SK-N-SH (cell line): ENCODE measurements at regions not wholly inside any gene's neighbourhood (a gene's known extent, or its start where the extent isn't known, plus 50 kb on each side); places are given as distances from the start of the nearest gene placed in this dataset.

ENCODE experiments used
- CTCF ChIA-PET: fragments of 300-600, 350-600 bp; formaldehyde crosslinking; extraction: SDS; loops from one replicate; lab custom pipeline; 2021; lab: Yijun Ruan, JAX
- POLR2A ChIA-PET: fragments of 350-600 bp; sonication (Branson Sonifier 250); formaldehyde crosslinking; extraction: SDS; loops from one replicate; lab custom pipeline; 2020; ENCODE audit warnings: antibody characterized with exemption, inconsistent platforms; lab: Yijun Ruan, JAX
- DNase-seq: peaks from one replicate; pipeline ENCODE4 v3.0.0; 2012
- H2AFZ ChIP-seq: fragments of 200-600 bp; sonication (generic); 2 replicates; pipeline ENCODE4 v1.8.1; 2016; ENCODE audit warnings: antibody characterized with exemption, mild to moderate bottlenecking, low read depth
- H3F3A ChIP-seq: fragments of 200-600 bp; sonication (generic); replicated peaks from 2 replicates; pipeline ENCODE3; 2016; ENCODE audit warnings: antibody characterized with exemption, mild to moderate bottlenecking; ENCODE audit not compliant: insufficient read depth
- H3K27ac ChIP-seq, 2 experiments: fragments of 200-500 bp in 1 of 2; fragments of 200-600 bp in 1 of 2; sonication (Bioruptor generic) in 1 of 2; sonication (generic), shearing (Covaris generic) in 1 of 2; 2 replicates each; pipeline versions ENCODE4 v1.5.1 to v1.6.1; 2014 to 2016; ENCODE audit warnings: low read depth in 2 of 2, inconsistent platforms in 1 of 2, low read length in 1 of 2, mild to moderate bottlenecking in 1 of 2, mixed read lengths in 1 of 2
- H3K27me3 ChIP-seq: fragments of 200-600 bp; sonication (generic), shearing (Covaris generic); 2 replicates; pipeline ENCODE4 v1.6.1; 2016; ENCODE audit warnings: mixed run types; ENCODE audit not compliant: insufficient read depth
- H3K36me3 ChIP-seq, 2 experiments: fragments of 200-500 bp in 1 of 2; fragments of 200-600 bp in 1 of 2; sonication (Bioruptor generic) in 1 of 2; sonication (generic) in 1 of 2; replicated peaks in 1 of 2; 2 replicates each; pipeline versions ENCODE3 to v1.5.1; 2014 to 2016; ENCODE audit warnings: low read length in 1 of 2, mild to moderate bottlenecking in 1 of 2; ENCODE audit not compliant: insufficient read depth in 2 of 2, control insufficient read depth in 1 of 2
- H3K4me1 ChIP-seq, 2 experiments: fragments of 200-500 bp in 1 of 2; fragments of 200-600 bp in 1 of 2; sonication (Bioruptor generic) in 1 of 2; sonication (generic), shearing (Covaris generic) in 1 of 2; 2 replicates each; pipeline versions ENCODE4 v1.5.1 to v1.6.1; 2014 to 2016; ENCODE audit warnings: low read depth in 1 of 2, low read length in 1 of 2, mixed run types in 1 of 2; ENCODE audit not compliant: insufficient read depth in 2 of 2, control insufficient read depth in 1 of 2
- H3K4me2 ChIP-seq: fragments of 200-600 bp; sonication (generic), shearing (Covaris generic); 2 replicates; pipeline ENCODE4 v1.6.1; 2017; ENCODE audit warnings: mixed run types
- H3K4me3 ChIP-seq, 2 experiments: fragments of 200-500 bp in 1 of 2; fragments of 200-600 bp in 1 of 2; sonication (Bioruptor generic) in 1 of 2; sonication (generic), shearing (Covaris generic) in 1 of 2; 2 replicates each; pipeline versions ENCODE4 v1.5.1 to v1.8.1; 2014 to 2016; ENCODE audit warnings: low read depth in 2 of 2, inconsistent platforms in 1 of 2, low read length in 1 of 2, mild to moderate bottlenecking in 1 of 2, mixed read lengths in 1 of 2, moderate library complexity in 1 of 2
- H3K79me2 ChIP-seq: fragments of 200-600 bp; sonication (generic); 2 replicates; pipeline ENCODE4 v1.8.1; 2017; ENCODE audit warnings: mild to moderate bottlenecking; ENCODE audit not compliant: insufficient read depth
- H3K9ac ChIP-seq: fragments of 200-600 bp; sonication (generic); 2 replicates; pipeline ENCODE4 v1.6.1; 2017; ENCODE audit warnings: mixed run types
- H3K9me2 ChIP-seq: fragments of 200-600 bp; sonication (generic); 2 replicates; pipeline ENCODE4 v1.6.1; 2017; ENCODE audit warnings: mixed run types
- H3K9me3 ChIP-seq: fragments of 200-600 bp; sonication (generic); 2 replicates; pipeline ENCODE4 v1.6.1; 2017; ENCODE audit warnings: mixed run types, mild to moderate bottlenecking, moderate library complexity
- H4K20me1 ChIP-seq: fragments of 200-600 bp; sonication (generic); 2 replicates; pipeline ENCODE4 v1.6.1; 2017; ENCODE audit warnings: mild to moderate bottlenecking, mixed run types; ENCODE audit not compliant: insufficient read depth
- CHD2 ChIP-seq: fragments of 150-350 bp; IDR thresholded peaks from 2 replicates; pipeline ENCODE4 v1.6.1; 2018; ENCODE audit warnings: low read length; ENCODE audit not compliant: partially characterized antibody
- ELF1 ChIP-seq: IDR thresholded peaks from 2 replicates; pipeline ENCODE4 v1.4.0; 2012
- EP300 ChIP-seq, 2 experiments: IDR thresholded peaks; 2 replicates each; pipeline versions ENCODE4 v1.4.0 to v1.6.1; 2012; ENCODE audit warnings: borderline replicate concordance in 1 of 2, low read depth in 1 of 2, low read length in 1 of 2
- EZH2phosphoT487 ChIP-seq: fragments of 200-600 bp; sonication (generic); IDR thresholded peaks from 2 replicates; pipeline ENCODE4 v1.6.1; 2017; ENCODE audit warnings: low read depth, mixed run types, mild to moderate bottlenecking, antibody characterized with exemption, moderate library complexity, borderline replicate concordance
- FOXJ3 ChIP-seq: sonication (generic); formaldehyde crosslinking; IDR thresholded peaks from 2 replicates; pipeline ENCODE4 v1.5.1; 2020; ENCODE audit warnings: mild to moderate bottlenecking, missing genetic modification reagents
- JUND ChIP-seq: IDR thresholded peaks from 2 replicates; pipeline ENCODE4 v1.4.0; 2012
- POLR2AphosphoS5 ChIP-seq: IDR thresholded peaks from 2 replicates; pipeline ENCODE4 v1.6.1; 2012; ENCODE audit warnings: low read depth, low read length
- RXRA ChIP-seq: IDR thresholded peaks from 2 replicates; pipeline ENCODE4 v1.4.0; 2012; ENCODE audit warnings: low read depth, mild to moderate bottlenecking, borderline replicate concordance
- SIN3A ChIP-seq: IDR thresholded peaks from 2 replicates; pipeline ENCODE4 v1.6.1; 2012; ENCODE audit warnings: low read depth, mild to moderate bottlenecking, low read length, moderate library complexity, borderline replicate concordance
- SMC3 ChIP-seq: IDR thresholded peaks from 2 replicates; pipeline ENCODE4 v1.6.1; 2012; ENCODE audit warnings: low read depth, low read length, improper control_type of control experiment
- TEAD4 ChIP-seq: IDR thresholded peaks from 2 replicates; pipeline ENCODE4 v1.4.0; 2012; ENCODE audit warnings: mild to moderate bottlenecking, borderline replicate concordance; ENCODE audit not compliant: insufficient read depth
- WGBS: methylation state at CpG from one replicate; pipeline ENCODE4 v1.1.6; 2017; ENCODE audit warnings: low lambda C conversion rate; 5-methylcytosine and 5-hydroxymethylcytosine counted together
- TF ChIP-seq, protein P1 (sequence below): IDR thresholded peaks from 2 replicates; pipeline ENCODE4; 2012
- TF ChIP-seq, protein P2 (sequence below): fragments of 150-350 bp; IDR thresholded peaks from 2 replicates; pipeline ENCODE4 v1.6.1; 2017; ENCODE audit warnings: antibody characterized with exemption, low read length, low read depth, borderline replicate concordance
- TF ChIP-seq, protein P3 (sequence below): IDR thresholded peaks from 2 replicates; pipeline ENCODE4 v1.4.0; 2012; ENCODE audit warnings: low read depth, borderline replicate concordance
- TF ChIP-seq, protein P4 (sequence below): fragments of 200-600 bp; sonication (generic); IDR thresholded peaks from 2 replicates; pipeline ENCODE4 v1.6.1; 2017; ENCODE audit warnings: antibody characterized with exemption, mild to moderate bottlenecking, moderate library complexity
- TF ChIP-seq, protein P5 (sequence below): IDR thresholded peaks from 2 replicates; pipeline ENCODE4 v1.6.1; 2012; ENCODE audit warnings: mild to moderate bottlenecking, low read depth, low read length, moderate library complexity

DNA sequence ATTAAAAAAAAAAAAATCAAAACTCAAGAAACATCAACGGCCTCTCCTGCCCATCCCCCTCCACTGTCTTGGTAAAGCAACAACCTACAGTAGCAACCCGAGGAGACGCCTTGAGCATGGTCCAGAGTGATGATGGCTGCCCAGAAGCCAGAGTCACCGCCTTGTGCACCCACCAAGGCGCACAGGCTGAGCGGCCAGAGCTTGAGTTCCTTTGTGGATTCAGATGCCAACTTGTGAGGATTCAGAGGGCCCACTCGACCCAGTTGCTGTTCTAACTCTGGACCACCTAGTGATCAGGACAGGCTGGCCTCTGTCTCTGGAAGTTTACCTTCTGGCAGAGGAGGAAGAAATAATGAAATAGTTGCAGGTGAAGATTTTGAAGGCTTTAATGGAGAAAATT is 105.0 kb downstream of the PDCL3 start:
- WGBS, result 44% methylated on average over 4 of the region's 7 CpGs
- Histone ChIP-seq H3K4me2 (no peak overlapping the region), H3K79me2 (no peaks in the 10 kb centered on the region), H3K27me3 (no peaks in the 10 kb centered on the region; the same call in 1 of the 2 replicates), H3F3A (no peaks in the 10 kb centered on the region), H3K4me3 (no peak overlapping the region), H3K36me3 (no peaks in the 10 kb centered on the region), H4K20me1 (no peaks in the 10 kb centered on the region), H3K9me2 (no peaks in the 10 kb centered on the region), H3K9ac (no peak overlapping the region), H3K27ac (no peak overlapping the region), H2AFZ (no peak overlapping the region), H3K4me1 (no peaks in the 10 kb centered on the region), H3K9me3 (no peaks in the 10 kb centered on the region)
- TF ChIP-seq, protein P1, sequence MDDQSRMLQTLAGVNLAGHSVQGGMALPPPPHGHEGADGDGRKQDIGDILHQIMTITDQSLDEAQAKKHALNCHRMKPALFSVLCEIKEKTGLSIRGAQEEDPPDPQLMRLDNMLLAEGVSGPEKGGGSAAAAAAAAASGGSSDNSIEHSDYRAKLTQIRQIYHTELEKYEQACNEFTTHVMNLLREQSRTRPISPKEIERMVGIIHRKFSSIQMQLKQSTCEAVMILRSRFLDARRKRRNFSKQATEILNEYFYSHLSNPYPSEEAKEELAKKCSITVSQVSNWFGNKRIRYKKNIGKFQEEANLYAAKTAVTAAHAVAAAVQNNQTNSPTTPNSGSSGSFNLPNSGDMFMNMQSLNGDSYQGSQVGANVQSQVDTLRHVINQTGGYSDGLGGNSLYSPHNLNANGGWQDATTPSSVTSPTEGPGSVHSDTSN, result no peak
- TF ChIP-seq EP300 (IDR thresholded peaks at IDR 0.05; ENCODE audit: borderline replicate concordance in 1 of 2, low read depth in 1 of 2, low read length in 1 of 2), result no peak
- TF ChIP-seq SMC3, result no peak
- TF ChIP-seq FOXJ3 (CRISPR knock-in tag), result no peak
- TF ChIP-seq, protein P2, sequence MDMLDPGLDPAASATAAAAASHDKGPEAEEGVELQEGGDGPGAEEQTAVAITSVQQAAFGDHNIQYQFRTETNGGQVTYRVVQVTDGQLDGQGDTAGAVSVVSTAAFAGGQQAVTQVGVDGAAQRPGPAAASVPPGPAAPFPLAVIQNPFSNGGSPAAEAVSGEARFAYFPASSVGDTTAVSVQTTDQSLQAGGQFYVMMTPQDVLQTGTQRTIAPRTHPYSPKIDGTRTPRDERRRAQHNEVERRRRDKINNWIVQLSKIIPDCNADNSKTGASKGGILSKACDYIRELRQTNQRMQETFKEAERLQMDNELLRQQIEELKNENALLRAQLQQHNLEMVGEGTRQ, result no peak
- CTCF ChIA-PET, result interaction anchor here (0.7 kb wide), 1 partner anchor 424 kb away, joined by 3 read pairs; no protein-coding TSS in a partner anchor
- POLR2A ChIA-PET, result no interaction called here
- DNase-seq, result no peak

DNA sequence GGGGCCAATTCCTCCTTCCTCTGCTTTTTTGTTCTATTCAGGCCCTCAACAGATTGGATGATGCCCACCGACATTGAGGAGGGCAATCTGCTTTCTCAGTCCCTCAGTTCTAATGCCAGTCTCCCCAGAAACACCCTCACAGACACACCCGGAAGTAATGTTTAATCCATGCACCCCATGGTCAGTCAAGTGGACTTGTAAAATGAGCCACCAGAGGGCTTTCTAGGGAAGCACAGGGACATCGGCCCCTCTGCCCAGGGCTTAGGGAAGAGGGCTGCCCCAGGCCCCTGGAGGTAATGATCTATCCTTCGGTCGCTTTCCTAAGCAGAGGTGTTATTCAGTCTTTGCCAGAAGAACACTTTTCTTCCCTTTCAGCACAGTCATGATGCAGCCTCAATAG is 107.4 kb downstream of the PDCL3 start:
- no peaks in the 10 kb centered on the region for H3K4me1 ChIP-seq
- no peaks in the 10 kb centered on the region for H3K9me2 ChIP-seq
- no peak overlapping the region for H3K9ac ChIP-seq
- no peak overlapping the region for H3K4me2 ChIP-seq
- H3K79me2 ChIP-seq, result no peaks in the 10 kb centered on the region
- no peak overlapping the region for H3K4me3 ChIP-seq
- no peaks in the 10 kb centered on the region; the same call in 1 of the 2 replicates for H3K27me3 ChIP-seq
- TF ChIP-seq ELF1, result no peak
- TF ChIP-seq EZH2phosphoT487, result no peak
- no peak for TF ChIP-seq SIN3A
- no peak for TF ChIP-seq POLR2AphosphoS5
- TF ChIP-seq, protein P2, result no peak
- no peak for TF ChIP-seq TEAD4
- no peak for TF ChIP-seq JUND
- TF ChIP-seq, protein P3, sequence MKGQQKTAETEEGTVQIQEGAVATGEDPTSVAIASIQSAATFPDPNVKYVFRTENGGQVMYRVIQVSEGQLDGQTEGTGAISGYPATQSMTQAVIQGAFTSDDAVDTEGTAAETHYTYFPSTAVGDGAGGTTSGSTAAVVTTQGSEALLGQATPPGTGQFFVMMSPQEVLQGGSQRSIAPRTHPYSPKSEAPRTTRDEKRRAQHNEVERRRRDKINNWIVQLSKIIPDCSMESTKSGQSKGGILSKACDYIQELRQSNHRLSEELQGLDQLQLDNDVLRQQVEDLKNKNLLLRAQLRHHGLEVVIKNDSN, result no peak
- no peak for TF ChIP-seq RXRA
- TF ChIP-seq, protein P4, sequence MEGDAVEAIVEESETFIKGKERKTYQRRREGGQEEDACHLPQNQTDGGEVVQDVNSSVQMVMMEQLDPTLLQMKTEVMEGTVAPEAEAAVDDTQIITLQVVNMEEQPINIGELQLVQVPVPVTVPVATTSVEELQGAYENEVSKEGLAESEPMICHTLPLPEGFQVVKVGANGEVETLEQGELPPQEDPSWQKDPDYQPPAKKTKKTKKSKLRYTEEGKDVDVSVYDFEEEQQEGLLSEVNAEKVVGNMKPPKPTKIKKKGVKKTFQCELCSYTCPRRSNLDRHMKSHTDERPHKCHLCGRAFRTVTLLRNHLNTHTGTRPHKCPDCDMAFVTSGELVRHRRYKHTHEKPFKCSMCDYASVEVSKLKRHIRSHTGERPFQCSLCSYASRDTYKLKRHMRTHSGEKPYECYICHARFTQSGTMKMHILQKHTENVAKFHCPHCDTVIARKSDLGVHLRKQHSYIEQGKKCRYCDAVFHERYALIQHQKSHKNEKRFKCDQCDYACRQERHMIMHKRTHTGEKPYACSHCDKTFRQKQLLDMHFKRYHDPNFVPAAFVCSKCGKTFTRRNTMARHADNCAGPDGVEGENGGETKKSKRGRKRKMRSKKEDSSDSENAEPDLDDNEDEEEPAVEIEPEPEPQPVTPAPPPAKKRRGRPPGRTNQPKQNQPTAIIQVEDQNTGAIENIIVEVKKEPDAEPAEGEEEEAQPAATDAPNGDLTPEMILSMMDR, result no peak
- no peak for TF ChIP-seq EP300 (IDR thresholded peaks at IDR 0.05; ENCODE audit: borderline replicate concordance in 1 of 2, low read depth in 1 of 2, low read length in 1 of 2)
- no peak for TF ChIP-seq CHD2
- TF ChIP-seq, protein P5, sequence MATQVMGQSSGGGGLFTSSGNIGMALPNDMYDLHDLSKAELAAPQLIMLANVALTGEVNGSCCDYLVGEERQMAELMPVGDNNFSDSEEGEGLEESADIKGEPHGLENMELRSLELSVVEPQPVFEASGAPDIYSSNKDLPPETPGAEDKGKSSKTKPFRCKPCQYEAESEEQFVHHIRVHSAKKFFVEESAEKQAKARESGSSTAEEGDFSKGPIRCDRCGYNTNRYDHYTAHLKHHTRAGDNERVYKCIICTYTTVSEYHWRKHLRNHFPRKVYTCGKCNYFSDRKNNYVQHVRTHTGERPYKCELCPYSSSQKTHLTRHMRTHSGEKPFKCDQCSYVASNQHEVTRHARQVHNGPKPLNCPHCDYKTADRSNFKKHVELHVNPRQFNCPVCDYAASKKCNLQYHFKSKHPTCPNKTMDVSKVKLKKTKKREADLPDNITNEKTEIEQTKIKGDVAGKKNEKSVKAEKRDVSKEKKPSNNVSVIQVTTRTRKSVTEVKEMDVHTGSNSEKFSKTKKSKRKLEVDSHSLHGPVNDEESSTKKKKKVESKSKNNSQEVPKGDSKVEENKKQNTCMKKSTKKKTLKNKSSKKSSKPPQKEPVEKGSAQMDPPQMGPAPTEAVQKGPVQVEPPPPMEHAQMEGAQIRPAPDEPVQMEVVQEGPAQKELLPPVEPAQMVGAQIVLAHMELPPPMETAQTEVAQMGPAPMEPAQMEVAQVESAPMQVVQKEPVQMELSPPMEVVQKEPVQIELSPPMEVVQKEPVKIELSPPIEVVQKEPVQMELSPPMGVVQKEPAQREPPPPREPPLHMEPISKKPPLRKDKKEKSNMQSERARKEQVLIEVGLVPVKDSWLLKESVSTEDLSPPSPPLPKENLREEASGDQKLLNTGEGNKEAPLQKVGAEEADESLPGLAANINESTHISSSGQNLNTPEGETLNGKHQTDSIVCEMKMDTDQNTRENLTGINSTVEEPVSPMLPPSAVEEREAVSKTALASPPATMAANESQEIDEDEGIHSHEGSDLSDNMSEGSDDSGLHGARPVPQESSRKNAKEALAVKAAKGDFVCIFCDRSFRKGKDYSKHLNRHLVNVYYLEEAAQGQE, result no peak
- no peak for TF ChIP-seq SMC3
- H3K36me3 ChIP-seq, result no peaks in the 10 kb centered on the region
- no peaks in the 10 kb centered on the region for H3K9me3 ChIP-seq
- POLR2A ChIA-PET, result no interaction called here
- CTCF ChIA-PET, result no interaction called here
- DNase-seq, result no peak
- no peak overlapping the region for H3K27ac ChIP-seq
- WGBS, result 66% methylated on average over 5 of the region's 5 CpGs
- no peak overlapping the region for H2AFZ ChIP-seq
- no peaks in the 10 kb centered on the region for H3F3A ChIP-seq
- H4K20me1 ChIP-seq, result no peaks in the 10 kb centered on the region
